Panc1 (cell line): ENCODE measurements at regions not wholly inside any gene's neighbourhood (a gene's known extent, or its start where the extent isn't known, plus 50 kb on each side); places are given as distances from the start of the nearest gene placed in this dataset.

Experiments
- ATAC-seq: fragments of 200-7000 bp; cut with Tn5 transposase; 2 replicates; pipeline ENCODE4 v1.9.1; 2020; ENCODE audit warnings: mild to moderate bottlenecking, moderate library complexity
- BruUV-seq: library from RNA; stranded (reverse); fragments of 400-500 nt; replicated peaks from 2 replicates; lab custom pipeline; 2021; lab: Mats Ljungman, UMichigan
- CTCF ChIA-PET: fragments of 300-600 bp; sonication (Branson Sonifier 250); formaldehyde crosslinking; loops from one replicate; lab custom pipeline; 2022; ENCODE audit warnings: antibody characterized with exemption; lab: Charles Lee
- POLR2A ChIA-PET: fragments of 300-600 bp; sonication (Branson Sonifier 250); formaldehyde crosslinking; loops from one replicate; lab custom pipeline; 2022; ENCODE audit warnings: antibody characterized with exemption; lab: Charles Lee
- DNase-seq: peaks from one replicate; pipeline ENCODE4 v3.0.0-alpha.2; 2010; ENCODE audit warnings: low read depth, low spot score
- H3K27ac ChIP-seq: 2 replicates; pipeline ENCODE4 v1.5.1; 2011; ENCODE audit warnings: mild to moderate bottlenecking, low read length, inconsistent platforms
- H3K27me3 ChIP-seq: fragments of 200-500 bp; sonication (Bioruptor generic); 2 replicates; pipeline ENCODE4 v1.6.0; 2014; ENCODE audit warnings: low read length, inconsistent platforms; ENCODE audit not compliant: control insufficient read depth, insufficient read depth
- H3K36me3 ChIP-seq: fragments of 200-500 bp; sonication (Bioruptor generic); 2 replicates; pipeline ENCODE4 v1.5.1; 2014; ENCODE audit warnings: inconsistent platforms, mild to moderate bottlenecking, low read length, moderate library complexity; ENCODE audit not compliant: control insufficient read depth, insufficient read depth
- H3K4me1 ChIP-seq: 2 replicates; pipeline ENCODE4 v1.5.1; 2011; ENCODE audit warnings: inconsistent platforms, mild to moderate bottlenecking, low read length, moderate library complexity; ENCODE audit not compliant: control insufficient read depth, insufficient read depth
- H3K4me3 ChIP-seq, 2 experiments: 2 replicates each; pipeline ENCODE4 v1.5.1; 2011 to 2012; ENCODE audit warnings: low read depth in 2 of 2, low read length in 2 of 2, mild to moderate bottlenecking in 2 of 2, inconsistent platforms in 1 of 2, moderate library complexity in 1 of 2
- H3K9me3 ChIP-seq: fragments of 200-500 bp; sonication (Bioruptor generic); 2 replicates; pipeline ENCODE4 v1.5.1; 2014; ENCODE audit warnings: low read depth, mild to moderate bottlenecking, inconsistent platforms, low read length, moderate library complexity; ENCODE audit not compliant: control insufficient read depth, insufficient read depth
- POLR2AphosphoS5 ChIP-seq: IDR thresholded peaks from 2 replicates; pipeline ENCODE4 v1.6.1; 2012; ENCODE audit warnings: mild to moderate bottlenecking, low read depth, low read length, moderate library complexity
- SIN3A ChIP-seq: IDR thresholded peaks from 2 replicates; pipeline ENCODE4 v1.6.1; 2012; ENCODE audit warnings: low read depth, mild to moderate bottlenecking, low read length, moderate library complexity, borderline replicate concordance; ENCODE audit not compliant: insufficient read depth
- TCF7L2 ChIP-seq: IDR thresholded peaks from 2 replicates; pipeline ENCODE4 v1.6.1; 2011; ENCODE audit warnings: mild to moderate bottlenecking, low read depth, low read length, inconsistent platforms
- in situ Hi-C: cut with HindIII; loops from 2 replicates; pipeline ENCODE4 v1.10.0; 2016; ENCODE audit warnings: low sequenced_read_pairs, low pct_unique_long_range_greater_than_20kb
- intact Hi-C: fragments of 100-400 bp; cut with micrococcal nuclease; formaldehyde crosslinking; loops from one replicate; pipeline ENCODE4 v1.10.0; 2022; ENCODE audit not compliant: unreplicated experiment
- TF ChIP-seq, protein P1 (sequence below), 2 experiments: IDR thresholded peaks; 2 replicates each; pipeline ENCODE4 v1.6.1; 2011 to 2012; ENCODE audit warnings: low read depth in 2 of 2, control low read depth in 1 of 2, low read length in 1 of 2, mild to moderate bottlenecking in 1 of 2, moderate library complexity in 1 of 2; ENCODE audit not compliant: insufficient read depth in 1 of 2
- TF ChIP-seq, protein P2 (sequence below): fragments of 450-650 bp; IDR thresholded peaks from 2 replicates; pipeline ENCODE4 v1.5.1; 2017; ENCODE audit warnings: mild to moderate bottlenecking

DNA sequence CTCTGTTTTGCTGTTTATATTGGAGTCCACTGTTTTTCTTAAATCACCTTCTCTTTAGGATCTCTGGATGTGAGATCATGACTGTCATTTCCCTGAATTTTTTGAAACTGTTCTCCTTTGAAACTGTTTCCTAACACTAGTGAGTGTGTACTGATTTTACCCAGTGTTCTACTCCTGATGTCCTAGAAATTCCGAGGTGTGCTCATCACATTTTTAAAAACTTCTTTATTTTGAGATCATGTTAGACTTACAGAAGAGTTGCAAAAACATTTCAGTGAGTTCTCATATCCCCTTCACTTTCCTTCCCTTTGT is 292.6 kb downstream of the NFKBIZ start:
- H3K27ac ChIP-seq: no peak overlapping the region
- TF ChIP-seq, protein P1, sequence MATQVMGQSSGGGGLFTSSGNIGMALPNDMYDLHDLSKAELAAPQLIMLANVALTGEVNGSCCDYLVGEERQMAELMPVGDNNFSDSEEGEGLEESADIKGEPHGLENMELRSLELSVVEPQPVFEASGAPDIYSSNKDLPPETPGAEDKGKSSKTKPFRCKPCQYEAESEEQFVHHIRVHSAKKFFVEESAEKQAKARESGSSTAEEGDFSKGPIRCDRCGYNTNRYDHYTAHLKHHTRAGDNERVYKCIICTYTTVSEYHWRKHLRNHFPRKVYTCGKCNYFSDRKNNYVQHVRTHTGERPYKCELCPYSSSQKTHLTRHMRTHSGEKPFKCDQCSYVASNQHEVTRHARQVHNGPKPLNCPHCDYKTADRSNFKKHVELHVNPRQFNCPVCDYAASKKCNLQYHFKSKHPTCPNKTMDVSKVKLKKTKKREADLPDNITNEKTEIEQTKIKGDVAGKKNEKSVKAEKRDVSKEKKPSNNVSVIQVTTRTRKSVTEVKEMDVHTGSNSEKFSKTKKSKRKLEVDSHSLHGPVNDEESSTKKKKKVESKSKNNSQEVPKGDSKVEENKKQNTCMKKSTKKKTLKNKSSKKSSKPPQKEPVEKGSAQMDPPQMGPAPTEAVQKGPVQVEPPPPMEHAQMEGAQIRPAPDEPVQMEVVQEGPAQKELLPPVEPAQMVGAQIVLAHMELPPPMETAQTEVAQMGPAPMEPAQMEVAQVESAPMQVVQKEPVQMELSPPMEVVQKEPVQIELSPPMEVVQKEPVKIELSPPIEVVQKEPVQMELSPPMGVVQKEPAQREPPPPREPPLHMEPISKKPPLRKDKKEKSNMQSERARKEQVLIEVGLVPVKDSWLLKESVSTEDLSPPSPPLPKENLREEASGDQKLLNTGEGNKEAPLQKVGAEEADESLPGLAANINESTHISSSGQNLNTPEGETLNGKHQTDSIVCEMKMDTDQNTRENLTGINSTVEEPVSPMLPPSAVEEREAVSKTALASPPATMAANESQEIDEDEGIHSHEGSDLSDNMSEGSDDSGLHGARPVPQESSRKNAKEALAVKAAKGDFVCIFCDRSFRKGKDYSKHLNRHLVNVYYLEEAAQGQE (IDR thresholded peaks at IDR 0.05; ENCODE audit: insufficient read depth in 1 of 2, low read depth in 2 of 2, low read length in 1 of 2): no peak
- TF ChIP-seq, protein P2, sequence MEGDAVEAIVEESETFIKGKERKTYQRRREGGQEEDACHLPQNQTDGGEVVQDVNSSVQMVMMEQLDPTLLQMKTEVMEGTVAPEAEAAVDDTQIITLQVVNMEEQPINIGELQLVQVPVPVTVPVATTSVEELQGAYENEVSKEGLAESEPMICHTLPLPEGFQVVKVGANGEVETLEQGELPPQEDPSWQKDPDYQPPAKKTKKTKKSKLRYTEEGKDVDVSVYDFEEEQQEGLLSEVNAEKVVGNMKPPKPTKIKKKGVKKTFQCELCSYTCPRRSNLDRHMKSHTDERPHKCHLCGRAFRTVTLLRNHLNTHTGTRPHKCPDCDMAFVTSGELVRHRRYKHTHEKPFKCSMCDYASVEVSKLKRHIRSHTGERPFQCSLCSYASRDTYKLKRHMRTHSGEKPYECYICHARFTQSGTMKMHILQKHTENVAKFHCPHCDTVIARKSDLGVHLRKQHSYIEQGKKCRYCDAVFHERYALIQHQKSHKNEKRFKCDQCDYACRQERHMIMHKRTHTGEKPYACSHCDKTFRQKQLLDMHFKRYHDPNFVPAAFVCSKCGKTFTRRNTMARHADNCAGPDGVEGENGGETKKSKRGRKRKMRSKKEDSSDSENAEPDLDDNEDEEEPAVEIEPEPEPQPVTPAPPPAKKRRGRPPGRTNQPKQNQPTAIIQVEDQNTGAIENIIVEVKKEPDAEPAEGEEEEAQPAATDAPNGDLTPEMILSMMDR: no peak
- TF ChIP-seq POLR2AphosphoS5: no peak
- TF ChIP-seq SIN3A: no peak
- no peak for TF ChIP-seq TCF7L2
- H3K27me3 ChIP-seq: no peaks in the 10 kb centered on the region
- in situ Hi-C loops (no loop called here), intact Hi-C loops (no loop called here)
- H3K4me1 ChIP-seq: no peaks in the 10 kb centered on the region
- ATAC-seq: no peak
- no TSS peak for BruUV-seq
- POLR2A ChIA-PET: no interaction called here
- no peak for DNase-seq
- H3K9me3 ChIP-seq: no peaks in the 10 kb centered on the region
- H3K36me3 ChIP-seq: no peaks in the 10 kb centered on the region
- CTCF ChIA-PET: no interaction called here
- no peak overlapping the region for H3K4me3 ChIP-seq

DNA sequence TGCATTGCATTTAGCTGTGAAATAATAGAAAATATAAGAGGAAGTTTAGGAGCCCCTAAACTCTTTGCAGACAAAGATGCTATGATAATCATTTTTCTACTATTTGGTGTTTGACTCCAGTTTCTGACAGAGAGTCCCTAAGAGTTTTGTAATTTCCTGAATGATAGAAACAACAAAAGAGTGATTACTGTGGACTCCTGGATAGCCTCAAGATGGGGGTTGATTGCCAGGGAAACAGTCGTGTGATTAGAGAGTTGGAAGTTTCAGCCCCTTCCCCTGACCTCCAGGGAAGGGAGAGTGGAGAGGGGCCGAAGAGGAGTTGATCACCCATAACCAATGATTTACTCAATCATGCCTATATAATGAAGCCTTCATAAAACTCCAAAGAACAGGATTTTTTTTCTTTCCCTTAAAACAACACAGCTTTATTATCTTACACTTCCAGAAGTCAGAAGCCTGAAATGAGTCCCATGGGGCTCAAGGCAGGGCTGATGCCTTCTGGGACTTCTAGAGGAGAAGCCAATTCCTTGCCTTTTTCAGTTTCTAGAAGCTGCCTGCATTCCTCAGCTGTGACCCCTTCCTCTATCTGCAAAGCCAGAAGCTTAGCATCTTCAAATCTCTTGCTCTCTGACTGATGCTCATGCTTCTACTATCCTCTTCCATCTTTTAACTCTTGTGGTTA is 292.3 kb upstream of the ZPLD1 start:
- intact Hi-C loops: no loop called here
- CTCF ChIA-PET: no interaction called here

More for the DNA sequence above, 292.3 kb upstream of the ZPLD1 start:
- Histone ChIP-seq H3K4me3 (no peak overlapping the region), H3K9me3 (no peaks in the 10 kb centered on the region), H3K27me3 (no peaks in the 10 kb centered on the region), H3K27ac (no peak overlapping the region), H3K4me1 (no peaks in the 10 kb centered on the region), H3K36me3 (no peaks in the 10 kb centered on the region)
- DNase-seq: no peak
- no TSS peak for BruUV-seq
- TF ChIP-seq, protein P2: no peak
- TF ChIP-seq SIN3A (no peak), TCF7L2 (no peak), POLR2AphosphoS5 (no peak)
- TF ChIP-seq, protein P1 (IDR thresholded peaks at IDR 0.05; ENCODE audit: insufficient read depth in 1 of 2, low read depth in 2 of 2, low read length in 1 of 2): no peak
- in situ Hi-C loops: no loop called here
- POLR2A ChIA-PET: no interaction called here
- no peak for ATAC-seq
